Testis (tissue), 2 donors: ENCODE measurements at regions not wholly inside any gene's neighbourhood (a gene's known extent, or its start where the extent isn't known, plus 50 kb on each side); places are given as distances from the start of the nearest gene placed in this dataset.

Experiments used
- DNase-seq: peaks from one replicate; pipeline ENCODE4 v3.0.0-alpha.2; 2019
- H3K27ac ChIP-seq, 2 donors: fragments of 200-600 bp; sonication (generic); one replicate each; pipeline ENCODE4 v1.5.1; 2019
- H3K27me3 ChIP-seq: fragments of 200-600 bp; sonication (generic); one replicate; pipeline ENCODE4 v1.5.1; 2019
- H3K36me3 ChIP-seq: fragments of 200-600 bp; sonication (generic); one replicate; pipeline ENCODE4 v1.5.1; 2017; ENCODE audit warnings: low read depth; ENCODE audit errors: missing control alignments
- H3K4me1 ChIP-seq: fragments of 200-600 bp; sonication (generic); one replicate; pipeline ENCODE4 v1.5.1; 2019
- H3K4me3 ChIP-seq, 2 donors: fragments of 200-600 bp; sonication (generic); one replicate each; pipeline ENCODE4 v1.5.1; 2017 to 2019
- H3K9me3 ChIP-seq: fragments of 200-600 bp; sonication (generic); one replicate; pipeline ENCODE4 v1.5.1; 2017
- POLR2A ChIP-seq: fragments of 450-650 bp; IDR thresholded peaks from one replicate; pipeline ENCODE4 v1.6.1; 2017; ENCODE audit warnings: antibody characterized with exemption, mild to moderate bottlenecking, moderate library complexity
- WGBS, 2 donors: methylation state at CpG; one replicate each; pipeline ENCODE4 v1.1.5; 2018; 5-methylcytosine and 5-hydroxymethylcytosine counted together
- intact Hi-C: fragments of 100-400 bp; cut with DNase I; formaldehyde crosslinking; loops from one replicate; pipeline ENCODE4 v1.15.1; 2023; ENCODE audit warnings: low total_unique reads
- TF ChIP-seq, protein P1 (sequence below), 3 experiments: fragments of 450-650 bp in 2 of 3; fragments of 200-600 bp in 1 of 3; sonication (generic) in 1 of 3; IDR thresholded peaks; one replicate each; pipeline ENCODE4 v1.5.1; 2016 to 2019; ENCODE audit warnings: antibody characterized with exemption in 3 of 3, mild to moderate bottlenecking in 2 of 3, moderate library complexity in 1 of 3

DNA sequence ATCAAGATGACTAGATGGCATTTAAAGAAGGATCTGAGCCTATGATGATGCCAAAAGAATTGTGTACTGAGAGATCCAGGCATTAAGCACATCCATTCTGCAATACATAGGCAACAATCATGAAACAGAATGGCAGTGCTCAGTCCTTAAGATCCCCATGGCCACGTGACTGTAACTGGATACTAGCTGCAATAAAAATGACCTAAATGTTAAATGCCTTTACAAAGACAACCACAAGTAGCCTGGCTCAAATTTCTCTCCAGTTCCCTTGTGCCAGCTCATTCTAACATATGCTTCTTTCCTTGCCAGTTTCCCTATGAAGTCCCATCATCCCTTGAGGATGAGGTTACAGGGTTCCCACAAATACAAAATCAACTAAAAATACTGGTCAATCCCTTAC is 148.3 kb upstream of the GHR start:
- 60 to 72% methylated on average over 1 of the region's 1 CpG for WGBS, 2 donors
- intact Hi-C loops: no loop called here
- no peaks in the 10 kb centered on the region for H3K27me3 ChIP-seq

DNA sequence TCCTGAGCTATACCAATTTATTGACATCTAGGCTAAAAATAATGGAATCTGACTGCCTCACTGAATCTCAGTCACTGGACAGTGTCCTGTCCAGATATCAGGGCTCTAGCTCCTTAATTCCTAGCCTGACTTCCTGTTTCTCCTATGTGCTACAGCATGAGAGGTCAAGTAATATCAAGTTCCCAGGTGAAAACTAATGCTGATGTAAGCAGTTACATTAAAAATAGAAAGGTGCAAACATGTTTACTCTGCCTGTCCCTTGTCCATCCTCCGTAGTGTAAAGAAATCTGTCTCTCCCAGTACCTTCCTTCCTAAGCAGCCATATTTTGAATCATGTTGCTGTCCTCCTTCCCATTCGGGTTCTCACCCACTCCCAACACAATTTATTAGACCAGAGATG is 145.9 kb upstream of the GHR start:
- no peaks in the 10 kb centered on the region for H3K27me3 ChIP-seq
- no peaks in the 10 kb centered on the region for H3K4me1 ChIP-seq
- intact Hi-C loops: no loop called here
- H3K36me3 ChIP-seq: no peaks in the 10 kb centered on the region
- no peak overlapping the region for H3K4me3 ChIP-seq
- no peak overlapping the region for H3K27ac ChIP-seq
- WGBS, 2 donors: 65 to 67% methylated on average over 2 of the region's 2 CpGs
- no peak for DNase-seq
- H3K9me3 ChIP-seq: no peaks in the 10 kb centered on the region
- TF ChIP-seq, protein P1, sequence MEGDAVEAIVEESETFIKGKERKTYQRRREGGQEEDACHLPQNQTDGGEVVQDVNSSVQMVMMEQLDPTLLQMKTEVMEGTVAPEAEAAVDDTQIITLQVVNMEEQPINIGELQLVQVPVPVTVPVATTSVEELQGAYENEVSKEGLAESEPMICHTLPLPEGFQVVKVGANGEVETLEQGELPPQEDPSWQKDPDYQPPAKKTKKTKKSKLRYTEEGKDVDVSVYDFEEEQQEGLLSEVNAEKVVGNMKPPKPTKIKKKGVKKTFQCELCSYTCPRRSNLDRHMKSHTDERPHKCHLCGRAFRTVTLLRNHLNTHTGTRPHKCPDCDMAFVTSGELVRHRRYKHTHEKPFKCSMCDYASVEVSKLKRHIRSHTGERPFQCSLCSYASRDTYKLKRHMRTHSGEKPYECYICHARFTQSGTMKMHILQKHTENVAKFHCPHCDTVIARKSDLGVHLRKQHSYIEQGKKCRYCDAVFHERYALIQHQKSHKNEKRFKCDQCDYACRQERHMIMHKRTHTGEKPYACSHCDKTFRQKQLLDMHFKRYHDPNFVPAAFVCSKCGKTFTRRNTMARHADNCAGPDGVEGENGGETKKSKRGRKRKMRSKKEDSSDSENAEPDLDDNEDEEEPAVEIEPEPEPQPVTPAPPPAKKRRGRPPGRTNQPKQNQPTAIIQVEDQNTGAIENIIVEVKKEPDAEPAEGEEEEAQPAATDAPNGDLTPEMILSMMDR (IDR thresholded peaks at IDR 0.05): no peak
- no peak for TF ChIP-seq POLR2A

More for the DNA sequence above, 148.3 kb upstream of the GHR start:
- TF ChIP-seq POLR2A: no peak
- TF ChIP-seq, protein P1 (IDR thresholded peaks at IDR 0.05): no peak
- Histone ChIP-seq H3K9me3 (no peaks in the 10 kb centered on the region), H3K27ac (no peak overlapping the region), H3K4me1 (no peaks in the 10 kb centered on the region), H3K36me3 (no peaks in the 10 kb centered on the region), H3K4me3 (no peak overlapping the region)
- DNase-seq: no peak

DNA sequence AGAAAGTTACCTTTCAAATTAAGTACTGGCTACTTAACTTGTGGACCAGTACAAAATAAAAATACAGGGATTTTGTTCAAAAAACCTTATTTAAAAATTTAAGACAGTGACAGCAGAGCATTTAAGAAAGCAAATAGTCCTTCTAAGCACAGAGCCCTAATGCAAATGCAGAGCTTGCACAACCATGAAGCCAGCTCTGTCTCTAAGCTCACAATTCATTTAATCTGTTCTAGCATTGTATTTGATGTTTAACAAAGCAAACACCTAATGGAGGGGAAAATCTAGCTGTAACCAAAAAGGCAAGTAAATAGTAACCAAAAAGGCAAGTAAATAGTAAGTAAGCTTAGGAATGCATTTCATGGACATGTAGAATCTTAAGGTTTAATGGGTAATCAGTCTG is 138.7 kb upstream of the GHR start:
- Histone ChIP-seq H3K27ac (no peak overlapping the region), H3K4me1 (no peaks in the 10 kb centered on the region), H3K27me3 (no peaks in the 10 kb centered on the region), H3K36me3 (no peaks in the 10 kb centered on the region), H3K4me3 (no peak overlapping the region), H3K9me3 (no peaks in the 10 kb centered on the region)
- intact Hi-C loops: no loop called here
- DNase-seq: no peak
- TF ChIP-seq, protein P1 (IDR thresholded peaks at IDR 0.05): no peak
- TF ChIP-seq POLR2A: no peak

DNA sequence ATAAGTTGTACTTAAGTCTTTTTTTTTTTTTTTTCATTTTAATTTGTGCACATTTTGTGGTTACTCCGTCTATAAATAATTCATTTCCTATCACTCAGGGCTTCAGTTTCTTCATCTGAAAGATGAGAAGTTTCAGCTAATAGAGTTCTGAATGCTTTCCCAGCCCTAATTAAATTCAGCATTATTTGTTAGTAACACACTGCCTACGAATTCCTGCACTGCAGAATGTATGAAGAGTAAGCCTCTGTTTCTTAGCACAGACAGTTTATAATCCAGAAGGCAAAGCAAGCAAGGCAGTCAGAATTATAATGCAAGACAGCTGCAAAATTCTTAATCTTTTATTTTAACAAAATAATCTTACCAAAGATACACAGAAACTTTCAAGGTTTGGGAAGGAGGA is 138.0 kb upstream of the GHR start:
- DNase-seq: no peak
- Histone ChIP-seq H3K36me3 (no peaks in the 10 kb centered on the region), H3K4me3 (no peak overlapping the region), H3K4me1 (no peaks in the 10 kb centered on the region), H3K9me3 (no peaks in the 10 kb centered on the region), H3K27ac (no peak overlapping the region), H3K27me3 (no peaks in the 10 kb centered on the region)
- 54 to 70% methylated on average over 2 of the region's 2 CpGs for WGBS, 2 donors
- TF ChIP-seq, protein P1 (IDR thresholded peaks at IDR 0.05): no peak
- TF ChIP-seq POLR2A: no peak
- intact Hi-C loops: no loop called here

DNA sequence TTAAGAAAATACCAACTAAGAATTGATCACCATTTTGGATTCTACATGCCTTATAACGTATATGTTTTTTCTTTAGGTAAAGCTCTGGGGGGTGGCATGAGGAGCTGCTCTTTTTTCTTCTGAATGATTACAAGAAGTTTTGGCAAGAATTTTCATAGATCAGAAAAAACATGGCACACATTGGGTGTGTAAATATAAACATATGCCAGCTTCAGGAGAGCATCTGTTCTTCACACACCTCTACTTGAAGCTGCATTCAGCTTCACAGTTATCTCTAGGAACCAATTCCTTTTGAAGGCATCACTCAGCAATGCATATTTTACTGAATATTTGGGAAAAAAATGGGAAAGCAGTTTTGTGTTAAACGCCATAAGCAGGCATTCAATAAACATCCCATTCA is 122.7 kb upstream of the GHR start:
- H3K27me3 ChIP-seq: no peaks in the 10 kb centered on the region
- TF ChIP-seq, protein P1 (IDR thresholded peaks at IDR 0.05): no peak
- no peak for TF ChIP-seq POLR2A
- intact Hi-C loops: no loop called here
- no peaks in the 10 kb centered on the region for H3K9me3 ChIP-seq
- H3K27ac ChIP-seq: no peak overlapping the region
- no peak overlapping the region for H3K4me3 ChIP-seq
- DNase-seq: no peak
- WGBS, 2 donors: 92 to 93% methylated on average over 2 of the region's 2 CpGs
- no peaks in the 10 kb centered on the region for H3K4me1 ChIP-seq
- no peaks in the 10 kb centered on the region for H3K36me3 ChIP-seq
